Coronary artery (tissue), 2 donors: ENCODE measurements at regions not wholly inside any gene's neighbourhood (a gene's known extent, or its start where the extent isn't known, plus 50 kb on each side); places are given as distances from the start of the nearest gene placed in this dataset.
"Not testable (repeated sequence)": the region's sequence is repeated elsewhere in the genome, so short reads cannot be mapped to it uniquely, and the experiment has no call there.

Source experiments
- DNase-seq: peaks from one replicate; pipeline ENCODE4 v3.0.0-alpha.2; 2017; ENCODE audit warnings: low spot score
- H3K27ac ChIP-seq, 2 donors: fragments of 200-600 bp; sonication (generic); one replicate each; pipeline ENCODE4 v1.5.1; 2016 to 2019
- H3K4me3 ChIP-seq: fragments of 200-600 bp; sonication (generic); 2 replicates; pipeline ENCODE4 v1.5.1; 2016; ENCODE audit warnings: mild to moderate bottlenecking, moderate library complexity
- TF ChIP-seq, protein P1 (sequence below): fragments of 200-600 bp; sonication (generic); IDR thresholded peaks from one replicate; pipeline ENCODE4 v1.5.1; 2019; ENCODE audit warnings: antibody characterized with exemption

DNA sequence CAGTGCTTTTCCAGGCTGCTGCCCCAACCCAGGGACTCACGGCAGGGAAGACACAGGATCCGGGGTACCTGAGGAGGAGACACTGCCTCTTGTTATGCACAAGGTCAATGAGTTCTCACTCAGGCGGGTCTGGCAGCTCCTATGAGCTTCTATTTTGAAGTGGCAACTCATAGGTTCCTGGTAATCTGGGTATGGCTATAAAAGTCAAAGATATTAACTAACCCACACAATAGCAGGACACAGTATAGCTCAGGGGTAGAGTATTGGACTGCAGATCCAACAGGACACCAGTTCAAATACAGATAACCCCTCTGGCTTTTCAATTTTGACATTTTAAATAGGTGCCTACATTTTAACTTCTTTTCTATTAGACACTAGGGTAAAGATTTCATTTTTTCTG, 130.3 kb upstream of the ZNF746 start:
- DNase-seq = no peak
- H3K27ac ChIP-seq = no peak overlapping the region
- H3K4me3 ChIP-seq = no peak overlapping the region
- TF ChIP-seq, protein P1, sequence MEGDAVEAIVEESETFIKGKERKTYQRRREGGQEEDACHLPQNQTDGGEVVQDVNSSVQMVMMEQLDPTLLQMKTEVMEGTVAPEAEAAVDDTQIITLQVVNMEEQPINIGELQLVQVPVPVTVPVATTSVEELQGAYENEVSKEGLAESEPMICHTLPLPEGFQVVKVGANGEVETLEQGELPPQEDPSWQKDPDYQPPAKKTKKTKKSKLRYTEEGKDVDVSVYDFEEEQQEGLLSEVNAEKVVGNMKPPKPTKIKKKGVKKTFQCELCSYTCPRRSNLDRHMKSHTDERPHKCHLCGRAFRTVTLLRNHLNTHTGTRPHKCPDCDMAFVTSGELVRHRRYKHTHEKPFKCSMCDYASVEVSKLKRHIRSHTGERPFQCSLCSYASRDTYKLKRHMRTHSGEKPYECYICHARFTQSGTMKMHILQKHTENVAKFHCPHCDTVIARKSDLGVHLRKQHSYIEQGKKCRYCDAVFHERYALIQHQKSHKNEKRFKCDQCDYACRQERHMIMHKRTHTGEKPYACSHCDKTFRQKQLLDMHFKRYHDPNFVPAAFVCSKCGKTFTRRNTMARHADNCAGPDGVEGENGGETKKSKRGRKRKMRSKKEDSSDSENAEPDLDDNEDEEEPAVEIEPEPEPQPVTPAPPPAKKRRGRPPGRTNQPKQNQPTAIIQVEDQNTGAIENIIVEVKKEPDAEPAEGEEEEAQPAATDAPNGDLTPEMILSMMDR = no peak

DNA sequence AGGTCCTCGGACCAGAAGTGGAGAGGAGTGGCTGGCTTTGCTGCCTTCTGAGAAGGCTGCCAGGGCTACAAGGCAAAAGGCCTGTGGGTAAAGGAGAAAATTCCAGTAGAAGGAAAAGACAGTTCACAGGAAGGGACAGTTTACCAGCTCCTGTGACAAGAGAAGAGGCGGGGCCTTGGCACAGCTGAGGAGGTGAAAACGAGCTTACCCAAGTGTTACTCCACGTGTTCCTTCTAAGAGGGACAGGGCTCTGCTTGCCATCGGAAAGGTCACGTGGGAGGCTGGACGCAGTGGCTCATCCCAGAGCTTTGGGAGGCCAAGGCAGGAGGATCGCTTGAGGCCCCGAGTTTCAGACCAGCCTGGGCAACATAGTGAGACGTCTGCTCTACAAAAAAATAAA, 129.4 kb upstream of the ZNF746 start:
- no peak for DNase-seq
- Histone ChIP-seq H3K27ac (no peak overlapping the region), H3K4me3 (no peak overlapping the region)
- TF ChIP-seq, protein P1 = no peak

DNA sequence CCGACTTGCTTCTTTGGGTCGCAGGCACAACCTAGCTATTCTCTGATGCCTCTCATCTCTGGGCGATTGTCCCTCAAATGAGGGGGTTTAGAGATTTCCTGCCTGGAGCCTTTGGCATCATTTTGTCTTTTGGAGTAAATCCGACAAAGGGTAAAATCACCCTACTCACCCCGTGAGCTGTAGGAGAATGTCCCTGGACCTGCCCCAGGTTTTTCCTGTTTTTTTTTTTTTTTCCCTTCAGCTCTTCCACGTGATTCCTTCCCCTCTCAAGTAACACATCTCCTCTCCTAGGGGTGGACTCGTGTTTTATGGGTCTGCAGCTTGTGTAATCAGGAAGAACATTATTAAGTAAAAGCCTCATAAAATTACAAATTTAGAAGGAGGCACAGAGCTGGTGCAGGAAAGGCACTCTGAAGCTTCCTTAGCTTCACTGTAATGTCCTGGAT, 128.4 kb upstream of the ZNF746 start:
- no peak overlapping the region for H3K27ac ChIP-seq

DNA sequence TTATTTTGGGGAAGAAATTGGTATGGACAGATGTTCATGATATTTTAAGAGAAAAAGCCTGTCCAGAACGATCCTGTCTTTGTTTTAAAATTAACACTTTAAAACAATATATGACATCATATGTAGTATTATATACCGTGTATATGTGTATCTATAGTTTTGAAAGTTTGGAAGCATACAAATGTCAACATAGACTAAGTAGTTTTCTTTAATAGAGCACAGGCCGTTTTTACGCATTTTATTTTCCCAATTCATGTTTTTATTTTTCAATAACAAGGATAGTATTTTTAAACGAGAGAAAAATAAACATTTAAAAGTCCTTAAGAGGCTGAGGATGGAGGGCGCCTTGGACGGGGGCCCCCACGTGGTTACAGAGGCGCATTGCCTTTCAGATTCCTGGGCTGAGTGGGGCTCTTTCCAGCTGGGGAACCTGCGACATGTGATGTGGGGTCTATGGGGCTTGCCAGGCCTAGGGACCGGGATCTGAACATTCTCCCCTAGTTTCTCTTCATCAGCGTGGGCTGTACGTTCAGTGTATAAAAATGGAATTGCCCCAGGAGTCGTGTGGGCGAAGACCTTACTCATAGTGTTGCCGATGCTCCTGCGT, 127.8 kb upstream of the ZNF746 start:
- Histone ChIP-seq H3K4me3 (peak overlapping the region; percentile 97), H3K27ac (peak overlapping the region in 1 of 2 donors; percentile 83)
- no peak for DNase-seq
- TF ChIP-seq, protein P1 = no peak

More for the DNA sequence above, 128.4 kb upstream of the ZNF746 start:
- DNase-seq = no peak
- no peak overlapping the region for H3K4me3 ChIP-seq
- TF ChIP-seq, protein P1 = no peak

DNA sequence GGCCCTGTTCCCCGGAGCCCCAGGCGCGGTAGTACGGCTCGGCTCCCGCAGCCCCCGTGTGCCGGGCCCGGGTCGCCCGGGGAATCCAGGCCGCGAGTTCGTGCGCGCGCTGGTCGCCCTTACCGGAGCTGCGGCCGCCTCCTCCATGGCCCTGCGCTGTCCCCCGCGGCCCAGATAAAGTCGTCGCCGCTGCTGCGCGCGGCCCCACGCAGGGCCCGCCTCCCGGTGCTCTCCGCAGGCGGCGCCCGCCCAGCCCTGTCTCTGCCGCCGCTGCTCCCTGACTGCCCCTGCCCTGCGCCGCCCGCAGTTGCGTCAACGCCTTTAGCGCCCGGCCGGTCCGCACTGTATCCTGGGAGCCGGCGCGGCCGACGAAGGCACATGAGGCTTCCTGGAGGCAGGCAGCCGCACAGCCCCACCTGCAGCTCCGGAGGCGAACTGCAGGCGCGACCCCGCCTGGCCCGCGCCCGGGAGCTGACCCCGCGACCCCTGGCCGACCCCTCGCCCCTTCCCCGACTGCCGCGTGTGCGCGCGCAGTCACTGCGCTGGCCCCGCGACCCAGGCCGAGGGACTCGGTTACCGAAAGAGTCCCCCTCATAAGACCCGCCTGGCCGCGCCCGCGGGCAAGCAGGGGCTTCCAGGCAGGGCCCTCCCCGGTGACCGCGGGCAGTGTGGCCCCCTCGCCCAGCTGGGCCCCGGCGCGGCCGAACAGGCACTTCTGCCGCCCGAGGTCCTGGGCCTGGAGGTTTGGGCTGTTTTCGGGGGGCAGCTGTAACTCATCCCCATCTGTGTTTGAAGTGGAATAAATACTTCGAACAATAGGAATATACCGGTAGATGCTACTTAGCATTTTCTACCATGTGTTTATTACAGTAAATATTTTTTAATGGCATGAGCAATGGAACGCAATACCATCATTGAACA, 127.1 kb upstream of the ZNF746 start:
- peak; percentile 94 for DNase-seq
- TF ChIP-seq, protein P1 = peak; percentile 100
- peak overlapping the region; percentile 83 to 93 for H3K27ac ChIP-seq
- peak overlapping the region; percentile 97 for H3K4me3 ChIP-seq

DNA sequence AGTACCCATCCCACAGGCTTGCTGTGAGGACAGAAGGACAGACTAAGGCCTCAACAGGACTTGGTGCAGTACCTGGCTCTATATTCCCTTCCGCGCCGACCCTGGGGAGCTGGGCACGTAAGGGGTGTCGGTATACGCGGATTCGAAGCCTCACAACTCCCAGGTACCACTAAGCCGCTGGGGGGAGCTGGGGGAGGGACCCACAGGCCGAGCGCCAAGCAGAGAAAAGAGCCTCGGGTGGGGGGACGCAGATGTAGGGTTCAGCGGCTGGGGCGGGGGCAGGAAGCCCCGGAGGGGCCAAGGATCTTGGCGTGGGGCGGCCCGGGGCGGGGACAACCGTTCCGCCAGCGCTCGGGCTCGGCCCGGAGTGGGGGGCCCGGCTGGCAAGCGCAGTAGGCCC, 126.4 kb upstream of the ZNF746 start:
- H3K4me3 ChIP-seq = peak overlapping the region; percentile 97
- H3K27ac ChIP-seq = peak overlapping the region; percentile 83 to 93
- TF ChIP-seq, protein P1 = no peak
- no peak for DNase-seq

DNA sequence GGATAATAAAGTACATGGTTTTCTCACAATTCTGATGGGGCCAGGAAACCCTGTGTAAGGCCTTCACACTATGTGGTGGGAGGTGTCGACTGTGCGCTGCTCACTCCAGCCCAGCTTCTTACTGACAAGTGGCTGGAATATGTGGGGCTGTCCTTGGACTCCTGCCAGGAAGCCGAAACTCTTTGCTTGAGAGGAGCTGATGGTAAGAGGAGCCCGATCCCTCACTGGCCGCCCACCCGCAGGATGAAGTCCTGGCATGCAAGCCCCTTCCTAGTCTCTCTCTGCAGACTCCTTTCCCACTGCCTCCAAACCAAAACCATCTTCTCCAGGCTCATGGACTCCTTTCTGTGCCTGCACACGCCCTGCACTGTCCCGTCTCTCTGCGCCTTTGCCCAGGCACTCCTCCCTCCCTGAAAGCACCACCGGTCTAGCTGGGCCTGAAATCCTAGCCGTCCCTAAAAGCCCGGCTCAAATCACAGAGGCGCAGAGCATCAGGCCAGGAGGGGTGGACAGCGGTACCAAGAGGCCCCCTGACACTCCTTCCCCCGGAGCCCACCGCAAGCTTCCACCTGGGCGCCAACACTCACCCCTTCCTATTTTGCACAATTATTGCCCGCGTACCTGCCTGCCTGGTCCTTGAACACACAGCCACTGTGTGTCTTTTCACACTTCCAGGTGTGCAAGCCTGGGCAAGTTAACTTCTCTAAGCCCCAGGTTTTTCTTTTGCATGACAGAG, 125.8 kb upstream of the ZNF746 start:
- Histone ChIP-seq H3K27ac (peak overlapping the region; percentile 83 to 93), H3K4me3 (peak overlapping the region; percentile 97)
- not testable (repeated sequence) for DNase-seq
